Neuronal stem cell (in vitro differentiated cells): ENCODE measurements at regions not wholly inside any gene's neighbourhood (a gene's known extent, or its start where the extent isn't known, plus 50 kb on each side); places are given as distances from the start of the nearest gene placed in this dataset.
"Not testable (repeated sequence)": the region's sequence is repeated elsewhere in the genome, so short reads cannot be mapped to it uniquely, and the experiment has no call there.

Source experiments
- DNase-seq: peaks from one replicate; pipeline ENCODE4 v3.0.0-alpha.2; 2013; ENCODE audit warnings: low spot score
- H2AFZ ChIP-seq: one replicate; pipeline ENCODE4 v1.6.1; 2013; ENCODE audit warnings: mild to moderate bottlenecking, low read length, inconsistent platforms
- H2AK5ac ChIP-seq: 2 replicates; pipeline ENCODE4 v1.6.1; 2013; ENCODE audit warnings: low read depth, mild to moderate bottlenecking, inconsistent platforms, low read length, moderate library complexity, mixed read lengths
- H2BK120ac ChIP-seq: 2 replicates; pipeline ENCODE4 v1.6.1; 2013; ENCODE audit warnings: low read depth, mild to moderate bottlenecking, inconsistent platforms, low read length, moderate library complexity, mixed read lengths
- H2BK12ac ChIP-seq: one replicate; pipeline ENCODE4 v1.6.1; 2013; ENCODE audit warnings: low read length, inconsistent platforms
- H2BK15ac ChIP-seq: 2 replicates; pipeline ENCODE4 v1.6.1; 2013; ENCODE audit warnings: mild to moderate bottlenecking, low read length, inconsistent platforms, mixed read lengths
- H2BK5ac ChIP-seq: one replicate; pipeline ENCODE4 v1.6.1; 2013; ENCODE audit warnings: inconsistent platforms, mild to moderate bottlenecking, low read length, moderate library complexity
- H3K14ac ChIP-seq: one replicate; pipeline ENCODE4 v1.6.1; 2013; ENCODE audit warnings: low read length, inconsistent platforms
- H3K18ac ChIP-seq: 2 replicates; pipeline ENCODE4 v1.6.1; 2013; ENCODE audit warnings: low read length, inconsistent platforms
- H3K23ac ChIP-seq: 2 replicates; pipeline ENCODE4 v1.6.1; 2013; ENCODE audit warnings: low read depth, mild to moderate bottlenecking, mixed read lengths, low read length, inconsistent platforms; ENCODE audit not compliant: poor library complexity
- H3K27ac ChIP-seq: replicated peaks from 3 replicates; pipeline ENCODE4 v1.5.1; 2013; ENCODE audit warnings: low read length, inconsistent platforms
- H3K27me3 ChIP-seq, 3 experiments: 2 replicates each; pipeline ENCODE4 v1.6.1; 2013; ENCODE audit warnings: low read length in 3 of 3, mild to moderate bottlenecking in 2 of 3, inconsistent platforms in 1 of 3, low read depth in 1 of 3, mixed read lengths in 1 of 3, moderate library complexity in 1 of 3; ENCODE audit not compliant: control insufficient read depth in 3 of 3, insufficient read depth in 3 of 3
- H3K36me3 ChIP-seq, 2 donors: replicated peaks in 1 of 2; 2 replicates each; pipeline ENCODE4 v1.6.1; 2013; ENCODE audit warnings: low read length in 2 of 2; ENCODE audit not compliant: control insufficient read depth in 2 of 2, insufficient read depth in 2 of 2
- H3K4ac ChIP-seq: 2 replicates; pipeline ENCODE4 v1.6.1; 2013; ENCODE audit warnings: inconsistent platforms, mild to moderate bottlenecking, low read length, moderate library complexity
- H3K4me1 ChIP-seq, 2 donors: 1 replicate in 1 of 2; 2 replicates in 1 of 2; pipeline ENCODE4 v1.6.1; 2013; ENCODE audit warnings: low read length in 2 of 2, low read depth in 1 of 2; ENCODE audit not compliant: control insufficient read depth in 2 of 2, insufficient read depth in 1 of 2
- H3K4me2 ChIP-seq: one replicate; pipeline ENCODE4 v1.6.1; 2013; ENCODE audit warnings: mild to moderate bottlenecking, low read length, inconsistent platforms; ENCODE audit not compliant: insufficient read depth, poor library complexity, severe bottlenecking
- H3K4me3 ChIP-seq, 2 donors: 2 replicates each; pipeline ENCODE4 v1.5.1; 2013; ENCODE audit warnings: low read length in 2 of 2, mild to moderate bottlenecking in 2 of 2, inconsistent platforms in 1 of 2, moderate library complexity in 1 of 2
- H3K79me1 ChIP-seq: one replicate; pipeline ENCODE4 v1.6.1; 2013; ENCODE audit warnings: low read depth, mild to moderate bottlenecking, inconsistent platforms, low read length, moderate library complexity
- H3K9ac ChIP-seq: one replicate; pipeline ENCODE4 v1.6.1; 2013; ENCODE audit warnings: mild to moderate bottlenecking, low read depth, low read length, inconsistent platforms; ENCODE audit not compliant: poor library complexity
- H3K9me3 ChIP-seq, 2 donors: replicated peaks in 1 of 2; 2 replicates each; pipeline versions ENCODE3 to v1.6.1; 2013; ENCODE audit warnings: low read length in 2 of 2, mild to moderate bottlenecking in 2 of 2, inconsistent platforms in 1 of 2, low read depth in 1 of 2, mixed read lengths in 1 of 2, moderate library complexity in 1 of 2; ENCODE audit not compliant: control insufficient read depth in 2 of 2, insufficient read depth in 1 of 2
- H4K8ac ChIP-seq: one replicate; pipeline ENCODE4 v1.6.1; 2013; ENCODE audit warnings: low read depth, mild to moderate bottlenecking, inconsistent platforms, low read length, moderate library complexity
- H4K91ac ChIP-seq: one replicate; pipeline ENCODE4 v1.6.1; 2013; ENCODE audit warnings: low read length, low read depth, mild to moderate bottlenecking, inconsistent platforms; ENCODE audit not compliant: poor library complexity
- WGBS, 2 donors: extraction: QIAGEN DNeasy Blood & Tissue Kit; methylation state at CpG; one replicate each; pipeline ENCODE4 v1.1.7; 2013; ENCODE audit warnings: missing lambda C conversion rate in 2 of 2, mixed read lengths in 1 of 2; ENCODE audit not compliant: insufficient read length in 2 of 2, insufficient replicate concordance in 1 of 2; ENCODE audit errors: extremely low coverage in 2 of 2; 5-methylcytosine and 5-hydroxymethylcytosine counted together

DNA sequence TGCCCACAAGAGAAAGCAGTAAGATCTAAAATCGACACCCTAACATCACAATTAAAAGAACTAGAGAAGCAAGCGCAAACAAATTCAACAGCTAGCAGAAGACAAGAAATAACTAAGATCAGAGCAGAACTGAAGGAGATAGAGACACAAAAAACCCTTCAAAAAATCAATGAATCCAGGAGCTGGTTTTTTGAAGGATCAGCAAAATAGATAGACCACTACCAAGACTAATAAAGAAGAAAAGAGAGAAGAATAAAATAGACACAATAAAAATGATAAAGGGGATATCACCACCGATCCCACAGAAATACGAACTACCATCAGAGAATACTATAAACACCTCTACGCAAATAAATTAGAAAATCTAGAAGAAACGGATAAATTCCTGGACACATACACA lies 110.0 kb upstream of the PPP1R9A start:
- not testable (repeated sequence) for H3K36me3 ChIP-seq, H3K79me1 ChIP-seq, H2BK120ac ChIP-seq, H2BK15ac ChIP-seq, H3K9me3 ChIP-seq, H4K91ac ChIP-seq, H2AK5ac ChIP-seq, H3K4me3 ChIP-seq, H3K27ac ChIP-seq, H3K27me3 ChIP-seq, H2BK5ac ChIP-seq, H3K9ac ChIP-seq, H3K18ac ChIP-seq, H3K4me2 ChIP-seq, H2AFZ ChIP-seq, H3K14ac ChIP-seq, H2BK12ac ChIP-seq, H3K4me1 ChIP-seq, H3K4ac ChIP-seq, H3K23ac ChIP-seq, H4K8ac ChIP-seq, DNase-seq
- WGBS, 2 donors, result no CpG with 5 or more reads among the region's 6 CpGs

DNA sequence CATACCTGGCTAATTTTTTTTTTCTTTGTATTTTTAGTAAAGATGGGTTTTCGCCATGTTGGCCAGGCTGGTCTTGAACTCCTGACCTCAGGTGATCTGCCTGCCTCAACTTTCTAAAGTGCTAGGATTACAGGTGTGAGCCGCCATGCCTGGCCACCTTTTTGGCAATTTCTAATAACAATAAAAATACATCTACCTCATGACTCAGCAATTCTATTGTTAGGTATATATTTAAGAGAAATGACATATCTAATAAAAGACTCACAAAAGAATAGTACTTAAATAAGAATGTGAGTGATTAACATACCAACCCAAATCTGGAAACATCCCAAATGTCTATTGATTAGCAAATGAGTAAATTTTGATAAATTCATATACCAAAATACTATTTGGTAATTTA lies 103.6 kb upstream of the PPP1R9A start:
- Histone ChIP-seq H3K27me3 (no peaks in the 10 kb centered on the region), H3K9ac (no peak overlapping the region), H2AK5ac (no peak overlapping the region), H3K4me2 (no peak overlapping the region), H3K9me3 (no peaks in the 10 kb centered on the region), H4K91ac (no peak overlapping the region), H3K14ac (no peak overlapping the region), H2BK12ac (no peak overlapping the region), H3K79me1 (no peaks in the 10 kb centered on the region), H2BK15ac (no peak overlapping the region), H2BK5ac (no peak overlapping the region), H3K4ac (no peak overlapping the region), H3K36me3 (no peaks in the 10 kb centered on the region), H3K18ac (no peak overlapping the region), H2AFZ (no peak overlapping the region), H3K23ac (no peak overlapping the region), H3K4me1 (no peaks in the 10 kb centered on the region), H4K8ac (no peak overlapping the region), H3K27ac (no peak overlapping the region), H3K4me3 (no peak overlapping the region), H2BK120ac (no peak overlapping the region)
- no peak for DNase-seq
- WGBS, 2 donors, result no CpG with 5 or more reads among the region's 2 CpGs

DNA sequence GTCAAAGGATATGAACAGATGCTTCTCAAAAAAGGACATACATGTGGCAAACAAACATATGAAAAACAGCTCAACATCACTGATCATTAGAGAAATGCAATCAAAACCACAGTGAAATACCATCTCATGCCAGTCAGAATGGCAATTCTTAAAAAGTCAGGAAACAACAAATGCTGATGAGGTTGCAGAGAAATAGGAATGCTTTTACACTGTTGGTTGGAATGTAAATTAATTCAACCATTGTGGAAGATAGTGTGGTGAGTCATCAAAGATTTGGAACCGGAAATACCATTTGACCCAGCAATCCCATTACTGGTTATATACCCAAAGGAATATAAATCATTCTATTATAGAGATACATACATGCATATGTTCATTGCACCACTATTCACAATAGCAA lies 98.7 kb upstream of the PPP1R9A start:
- H3K4me2 ChIP-seq, H3K9ac ChIP-seq, H3K4me3 ChIP-seq, H2BK12ac ChIP-seq, H2BK120ac ChIP-seq, H2AFZ ChIP-seq, H3K9me3 ChIP-seq, H3K27ac ChIP-seq, H3K4me1 ChIP-seq, H2BK5ac ChIP-seq, H3K14ac ChIP-seq, H3K36me3 ChIP-seq, H3K27me3 ChIP-seq, H2BK15ac ChIP-seq, H4K91ac ChIP-seq, H2AK5ac ChIP-seq, DNase-seq, H3K4ac ChIP-seq, H3K18ac ChIP-seq, H4K8ac ChIP-seq, H3K23ac ChIP-seq, H3K79me1 ChIP-seq: not testable (repeated sequence)
- no CpG with 5 or more reads among the region's 1 CpG for WGBS, 2 donors

GRCh38 chr7:94810496-94810895 lies 96.9 kb upstream of the PPP1R9A start:
- DNase-seq, result no peak
- Histone ChIP-seq H3K9me3 (no peaks in the 10 kb centered on the region), H3K79me1 (no peaks in the 10 kb centered on the region), H3K9ac (no peak overlapping the region), H3K27me3 (no peaks in the 10 kb centered on the region), H3K23ac (no peak overlapping the region), H2AK5ac (no peak overlapping the region), H4K8ac (no peak overlapping the region), H3K36me3 (no peaks in the 10 kb centered on the region), H3K18ac (no peak overlapping the region), H2AFZ (no peak overlapping the region), H3K4me1 (peaks cover 0 to 2% of the 10 kb centered on the region in 2 donors), H2BK12ac (no peak overlapping the region), H3K4me2 (no peak overlapping the region), H2BK120ac (no peak overlapping the region), H3K14ac (no peak overlapping the region), H3K27ac (no peak overlapping the region), H4K91ac (no peak overlapping the region), H3K4ac (no peak overlapping the region), H2BK5ac (no peak overlapping the region), H3K4me3 (no peak overlapping the region), H2BK15ac (no peak overlapping the region)
- whole genome bisulfite sequencing, 2 donors, result no CpG with 5 or more reads among the region's 3 CpGs
